ENCODE measurements at regions not wholly inside any gene's neighbourhood (a gene's known extent, or its start where the extent isn't known, plus 50 kb on each side); places are given as distances from the start of the nearest gene placed in this dataset.

DNA sequence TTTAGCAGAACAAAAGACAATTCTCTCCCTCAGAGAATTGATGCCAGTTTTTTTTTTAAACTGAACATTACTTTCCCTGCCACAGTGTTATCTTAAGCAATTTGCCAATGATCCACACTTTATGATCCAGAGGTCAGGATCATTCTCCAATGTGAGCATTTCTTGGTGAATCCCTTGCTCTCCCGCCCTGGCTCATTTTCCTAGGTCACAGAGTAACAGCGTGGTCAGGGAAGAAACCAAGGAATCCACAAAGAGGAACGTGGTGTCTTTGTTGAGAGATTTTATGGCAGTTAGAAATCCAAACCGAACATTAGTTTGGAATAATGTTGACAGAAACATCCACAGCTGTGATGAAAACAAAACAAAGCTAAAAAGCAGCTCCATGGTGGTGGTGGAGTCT lies 250.3 kb downstream of the TTC32 start:
- no peak for DNase-seq (ENCODE audit: extremely low spot score)
- CTCF ChIA-PET = no interaction called here
- POLR2A ChIA-PET = no interaction called here
- TF ChIP-seq, protein P1, sequence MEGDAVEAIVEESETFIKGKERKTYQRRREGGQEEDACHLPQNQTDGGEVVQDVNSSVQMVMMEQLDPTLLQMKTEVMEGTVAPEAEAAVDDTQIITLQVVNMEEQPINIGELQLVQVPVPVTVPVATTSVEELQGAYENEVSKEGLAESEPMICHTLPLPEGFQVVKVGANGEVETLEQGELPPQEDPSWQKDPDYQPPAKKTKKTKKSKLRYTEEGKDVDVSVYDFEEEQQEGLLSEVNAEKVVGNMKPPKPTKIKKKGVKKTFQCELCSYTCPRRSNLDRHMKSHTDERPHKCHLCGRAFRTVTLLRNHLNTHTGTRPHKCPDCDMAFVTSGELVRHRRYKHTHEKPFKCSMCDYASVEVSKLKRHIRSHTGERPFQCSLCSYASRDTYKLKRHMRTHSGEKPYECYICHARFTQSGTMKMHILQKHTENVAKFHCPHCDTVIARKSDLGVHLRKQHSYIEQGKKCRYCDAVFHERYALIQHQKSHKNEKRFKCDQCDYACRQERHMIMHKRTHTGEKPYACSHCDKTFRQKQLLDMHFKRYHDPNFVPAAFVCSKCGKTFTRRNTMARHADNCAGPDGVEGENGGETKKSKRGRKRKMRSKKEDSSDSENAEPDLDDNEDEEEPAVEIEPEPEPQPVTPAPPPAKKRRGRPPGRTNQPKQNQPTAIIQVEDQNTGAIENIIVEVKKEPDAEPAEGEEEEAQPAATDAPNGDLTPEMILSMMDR (IDR thresholded peaks at IDR 0.05; ENCODE audit: control extremely low read depth, extremely low read depth, low read depth, missing control alignments) = no peak

DNA sequence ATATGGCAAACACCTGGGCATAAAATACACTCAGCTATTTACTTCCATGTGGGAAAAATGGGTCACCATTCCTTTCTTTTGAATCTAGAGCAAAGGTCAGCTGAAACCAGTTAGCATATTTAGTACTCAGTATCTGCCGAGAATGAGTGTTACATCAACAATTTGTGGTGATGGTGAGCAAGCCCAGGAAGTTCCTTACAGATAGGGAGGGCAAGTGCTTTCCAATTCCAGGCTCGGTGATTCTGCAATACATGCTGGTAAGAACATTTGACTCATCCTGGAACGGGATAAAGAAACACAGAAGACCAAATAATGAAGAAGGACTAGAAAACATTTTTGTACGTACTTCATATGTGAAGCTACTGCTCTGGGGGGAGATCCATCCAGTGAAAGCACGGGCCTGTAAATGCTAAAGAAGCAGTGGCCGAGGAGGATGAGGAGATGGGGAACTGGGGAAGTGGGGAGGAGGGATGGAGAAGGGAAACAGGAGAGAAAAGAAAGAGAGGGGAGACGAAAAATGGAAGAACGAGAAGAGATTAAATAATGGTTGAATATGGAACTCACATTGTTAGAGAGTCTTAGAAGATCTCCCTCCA lies 251.9 kb downstream of the TTC32 start:
- POLR2A ChIA-PET = no interaction called here

GRCh38 chr2:19649142-19649541 lies 252.6 kb downstream of the TTC32 start:
- POLR2A ChIA-PET = no interaction called here

More for the DNA sequence above, 251.9 kb downstream of the TTC32 start:
- DNase-seq (ENCODE audit: extremely low spot score) = no peak
- TF ChIP-seq, protein P1 (IDR thresholded peaks at IDR 0.05; ENCODE audit: control extremely low read depth, extremely low read depth, low read depth, missing control alignments) = no peak
- CTCF ChIA-PET = interaction anchor here (0.7 kb wide), 1 partner anchor 21 kb away, joined by 3 read pairs; no protein-coding TSS in a partner anchor

DNA sequence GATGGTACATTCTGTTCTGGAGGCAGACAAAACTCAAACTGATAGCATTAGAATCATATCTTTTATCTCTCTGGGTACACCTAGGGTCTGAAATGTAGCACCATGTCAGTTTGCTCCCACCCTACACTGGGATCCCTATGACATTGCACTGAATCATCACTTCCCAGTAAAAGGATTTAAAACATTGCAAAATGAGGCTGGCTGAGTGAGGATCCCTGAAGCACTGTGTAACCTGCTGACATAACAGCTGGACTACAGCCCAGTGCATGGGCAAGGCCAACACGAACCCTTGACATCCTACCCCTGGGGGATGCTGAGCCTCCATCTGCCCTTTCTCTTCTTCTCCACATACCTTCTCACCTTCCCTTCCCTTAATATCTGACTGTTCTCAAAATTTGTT lies 253.2 kb downstream of the TTC32 start:
- DNase-seq (ENCODE audit: extremely low spot score) = no peak
- TF ChIP-seq, protein P1 (IDR thresholded peaks at IDR 0.05; ENCODE audit: control extremely low read depth, extremely low read depth, low read depth, missing control alignments) = no peak
- ChIA-PET CTCF (no interaction called here), POLR2A (no interaction called here)

More at GRCh38 chr2:19649142-19649541, 252.6 kb downstream of the TTC32 start:
- CTCF ChIA-PET = interaction anchor here (0.7 kb wide), 1 partner anchor 21 kb away, joined by 3 read pairs; no protein-coding TSS in a partner anchor
- TF ChIP-seq, protein P1 (IDR thresholded peaks at IDR 0.05; ENCODE audit: control extremely low read depth, extremely low read depth, low read depth, missing control alignments) = no peak
- no peak for DNase-seq (ENCODE audit: extremely low spot score)

DNA sequence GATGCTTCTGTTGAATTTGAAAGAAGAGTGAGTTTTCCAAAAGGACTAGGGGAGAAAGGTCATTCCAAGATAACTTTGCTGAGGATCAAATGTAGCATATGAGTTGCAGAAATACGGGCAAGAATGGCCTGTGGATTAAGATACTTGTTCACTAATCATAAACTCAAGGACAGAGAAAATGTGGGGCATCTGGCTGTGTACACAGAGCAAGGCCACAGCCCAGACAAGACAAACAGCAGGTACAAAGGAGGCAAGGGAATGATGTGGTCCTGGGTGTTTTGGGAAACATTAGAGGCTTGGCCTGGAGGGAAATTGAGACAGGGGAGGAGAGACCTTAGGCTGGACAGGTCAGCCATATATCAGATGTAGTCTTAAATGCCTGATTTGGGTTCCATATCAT lies 254.8 kb downstream of the TTC32 start:
- POLR2A ChIA-PET = no interaction called here
- CTCF ChIA-PET = no interaction called here
- no peak for DNase-seq (ENCODE audit: extremely low spot score)
- TF ChIP-seq, protein P1 (IDR thresholded peaks at IDR 0.05; ENCODE audit: control extremely low read depth, extremely low read depth, low read depth, missing control alignments) = no peak

DNA sequence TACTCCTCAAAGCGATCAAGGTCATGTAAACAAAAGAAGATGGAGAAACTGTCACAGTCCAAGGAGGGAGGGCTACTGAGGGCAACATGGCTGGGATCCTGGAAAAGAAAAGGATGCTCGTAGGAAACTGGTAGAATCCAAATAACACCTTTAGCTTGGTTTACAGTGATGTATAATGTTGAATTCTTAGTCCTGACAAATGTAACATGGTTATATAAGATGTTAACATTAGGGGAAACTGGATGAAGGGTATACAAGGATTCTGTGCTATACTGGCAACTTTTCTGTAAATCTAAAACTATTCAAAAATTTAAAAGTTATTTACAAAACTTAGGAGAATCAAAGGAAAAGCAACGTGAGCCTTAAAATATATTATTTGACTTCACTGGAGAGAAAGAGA lies 257.0 kb downstream of the TTC32 start:
- CTCF ChIA-PET = no interaction called here
- TF ChIP-seq, protein P1 (IDR thresholded peaks at IDR 0.05; ENCODE audit: control extremely low read depth, extremely low read depth, low read depth, missing control alignments) = no peak
- POLR2A ChIA-PET = no interaction called here
- DNase-seq (ENCODE audit: extremely low spot score) = no peak

Data from GM10248 (cell line).